ENCODE measurements at regions not wholly inside any gene's neighbourhood (a gene's known extent, or its start where the extent isn't known, plus 50 kb on each side); places are given as distances from the start of the nearest gene placed in this dataset.

DNA sequence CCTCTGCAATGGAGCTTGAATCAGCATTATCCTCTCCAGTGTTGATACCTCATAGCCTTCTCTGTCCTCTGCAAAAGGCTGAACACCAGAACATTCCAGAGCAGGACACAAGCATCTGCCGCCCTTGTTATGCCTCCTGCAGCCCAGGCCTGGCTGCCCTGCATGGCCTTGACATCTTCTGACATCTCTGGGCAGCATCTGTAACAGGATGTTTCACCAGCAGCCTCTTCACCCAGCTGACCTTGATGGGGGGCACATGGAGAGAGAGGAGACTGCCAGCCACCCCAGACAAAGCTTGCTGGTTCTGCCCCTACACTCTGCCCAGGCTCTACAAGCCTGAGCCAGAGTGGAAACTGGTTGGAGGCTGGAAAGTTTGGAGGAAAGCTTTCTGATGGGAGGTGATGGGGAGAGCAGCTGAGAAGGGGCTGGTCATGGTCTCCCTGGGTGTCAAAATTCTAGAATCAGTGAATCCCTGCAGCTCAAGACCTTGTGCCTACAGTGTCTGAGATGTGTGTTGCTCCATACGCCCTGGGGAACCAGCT lies 145.1 kb downstream of the MRPL14 start:
- DNase-seq (ENCODE audit: low read depth): no peak

DNA sequence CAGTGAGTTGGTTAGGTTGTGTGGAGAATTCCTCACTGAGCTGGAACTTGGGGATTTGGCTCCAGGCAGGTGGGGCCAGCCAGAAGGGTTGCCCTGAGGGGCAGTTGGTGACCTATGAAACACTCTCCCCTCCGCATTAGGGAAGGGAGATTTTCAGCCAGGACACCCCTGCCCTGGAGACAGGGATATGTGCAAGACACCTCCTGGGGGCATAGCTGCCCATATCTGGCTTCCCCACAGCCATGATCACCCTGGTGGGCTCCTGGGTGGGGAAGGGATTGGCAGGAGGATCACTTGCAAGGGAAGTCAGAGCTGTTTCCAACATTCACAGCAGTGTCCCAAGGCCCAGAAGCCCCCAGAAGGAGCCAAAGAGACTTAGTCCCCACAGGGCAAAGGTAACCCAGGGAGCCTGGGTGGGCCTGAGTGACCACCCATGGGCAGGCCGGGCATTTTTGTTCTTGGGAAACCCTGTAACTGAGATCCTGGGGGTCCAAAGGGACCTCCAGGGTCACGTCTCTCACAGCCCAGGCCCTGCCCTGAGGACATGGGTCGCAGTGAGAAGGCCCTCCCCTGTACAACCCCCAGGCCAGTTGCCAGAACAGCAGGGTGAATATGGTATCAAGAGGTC lies 145.8 kb downstream of the MRPL14 start:
- no peak for DNase-seq (ENCODE audit: low read depth)

DNA sequence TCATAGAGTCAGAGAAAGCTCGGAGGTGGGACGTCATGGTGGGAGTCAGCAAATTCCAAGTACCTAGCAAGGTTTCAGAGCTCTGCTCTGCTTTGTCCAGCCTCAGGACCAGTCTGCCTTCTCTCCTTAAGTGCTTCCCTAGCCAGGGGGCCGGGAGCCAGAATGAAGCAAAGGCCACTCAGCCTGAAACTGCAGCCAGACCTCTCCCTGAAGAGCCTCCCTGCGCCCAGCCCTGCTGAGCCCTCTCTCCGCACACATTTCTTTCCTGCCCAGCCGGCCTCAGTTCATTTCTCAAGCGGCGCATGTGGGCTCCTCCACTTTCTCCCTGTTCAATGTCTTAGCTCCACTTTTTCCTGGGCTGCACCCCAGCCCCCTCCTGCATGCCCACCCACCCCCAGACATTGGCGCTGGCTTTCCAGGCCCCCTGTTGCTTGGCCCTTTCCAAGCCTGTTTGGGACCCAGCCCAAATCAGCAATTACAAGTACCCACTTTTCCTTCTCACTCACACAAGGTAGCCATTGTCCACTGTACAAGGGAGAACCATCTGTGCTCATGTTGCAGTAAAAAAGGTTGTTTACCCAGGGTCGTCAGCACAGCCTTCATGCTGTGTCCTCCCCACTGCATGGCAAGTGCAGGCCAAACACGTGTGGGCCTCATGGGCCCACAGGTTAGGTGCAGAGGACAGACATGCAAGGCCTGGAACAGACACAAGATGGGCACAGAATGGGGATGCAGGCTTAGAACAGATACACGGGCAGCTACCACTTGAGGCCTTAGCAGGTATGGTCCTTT lies 147.1 kb downstream of the MRPL14 start:
- no peak for DNase-seq (ENCODE audit: low read depth)

DNA sequence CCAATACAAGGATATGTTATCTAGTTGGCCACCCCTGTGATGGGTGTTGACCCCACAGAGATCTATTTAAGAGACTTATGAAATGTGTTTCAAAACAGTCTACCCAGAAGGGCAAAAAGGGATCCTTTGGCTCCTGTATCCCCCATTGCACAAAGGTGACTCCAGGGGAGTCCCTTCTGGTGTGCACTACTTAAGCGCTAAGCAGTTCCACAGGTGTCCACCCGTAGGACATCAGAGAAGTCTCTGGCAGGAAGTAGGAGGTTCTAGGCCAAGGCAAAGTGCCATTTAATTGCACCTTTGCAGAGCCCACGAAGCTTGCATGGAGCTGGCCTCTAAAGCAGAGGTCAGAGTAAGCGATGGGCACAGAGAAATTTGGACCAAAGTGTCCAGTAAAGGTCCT lies 147.7 kb downstream of the MRPL14 start:
- DNase-seq (ENCODE audit: low read depth): no peak

DNA sequence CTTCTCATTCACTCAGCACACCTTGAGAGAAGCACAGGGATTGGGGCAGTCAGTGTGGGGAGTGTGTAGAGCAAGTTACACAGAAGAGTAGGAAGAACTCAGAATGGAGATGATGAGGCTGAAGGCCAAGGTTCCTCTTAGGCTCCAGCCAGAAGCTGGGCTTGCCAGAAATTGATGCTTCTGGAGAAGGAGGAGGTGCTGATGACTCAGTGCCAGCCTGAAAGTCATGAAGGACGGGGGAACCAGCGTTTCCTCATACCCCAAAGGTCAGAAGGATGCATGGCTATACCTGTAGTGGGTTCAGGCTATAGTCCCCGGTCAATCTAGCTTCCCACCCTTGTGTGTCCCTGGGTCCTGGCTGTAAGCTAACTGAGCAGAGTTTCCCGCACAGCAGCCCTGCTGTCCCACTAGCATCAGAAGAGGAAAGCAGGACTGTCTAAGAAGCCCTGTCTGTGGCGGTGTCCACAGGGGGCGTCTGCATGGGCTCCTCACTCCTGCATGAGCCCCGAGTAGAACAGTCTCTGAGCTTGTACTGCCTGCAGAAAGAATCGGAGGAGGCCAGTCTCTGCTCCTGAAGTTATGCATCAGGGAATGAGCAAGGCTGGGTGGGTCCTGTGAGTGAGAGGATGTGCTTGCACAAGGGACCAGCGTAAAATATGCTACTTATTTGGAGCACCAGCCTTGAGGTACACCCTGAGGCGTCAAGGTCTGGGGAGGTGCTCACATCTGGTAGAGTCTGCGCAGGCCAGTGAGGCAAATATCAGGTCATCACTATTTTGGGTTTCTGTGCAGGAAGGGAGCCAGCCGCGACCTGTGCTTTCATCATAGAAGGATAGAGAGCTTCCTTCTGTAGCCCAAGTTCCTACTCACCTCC lies 148.5 kb downstream of the MRPL14 start:
- peak; percentile 50 for DNase-seq (ENCODE audit: low read depth)

DNA sequence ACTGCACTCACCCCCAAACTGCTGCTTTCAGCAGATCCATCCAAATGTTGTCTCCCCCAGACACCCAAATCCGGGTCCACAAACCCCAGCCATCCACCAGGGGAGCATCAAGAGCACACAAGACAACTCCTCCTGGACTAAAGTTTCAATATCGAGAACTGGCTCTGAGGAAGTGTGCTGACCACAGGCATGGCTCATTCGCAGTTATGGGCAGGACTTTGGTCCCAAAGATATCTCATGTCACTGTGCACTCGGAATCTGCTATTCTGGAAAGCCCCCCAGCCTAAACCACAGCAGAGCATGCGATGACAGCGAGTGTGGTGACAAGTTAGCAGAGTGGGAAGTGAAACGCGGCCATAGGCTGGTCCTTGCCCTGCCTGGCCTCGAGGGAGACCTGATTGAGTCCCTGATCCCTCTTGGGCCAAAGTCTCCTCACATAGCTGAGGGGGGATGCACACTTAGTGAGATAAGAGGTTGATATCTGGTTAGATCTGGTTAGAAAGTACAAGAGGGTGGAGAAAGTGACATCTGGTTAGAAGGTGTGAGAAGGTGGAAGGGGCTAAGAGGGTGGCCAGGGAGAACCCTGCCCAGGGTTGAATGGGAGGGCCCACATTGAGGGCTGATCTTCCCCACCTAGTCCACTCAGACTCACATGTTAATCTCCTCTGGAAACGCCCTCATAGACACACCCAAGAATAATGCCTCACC lies 149.7 kb downstream of the MRPL14 start:
- no peak for DNase-seq (ENCODE audit: low read depth)

DNA sequence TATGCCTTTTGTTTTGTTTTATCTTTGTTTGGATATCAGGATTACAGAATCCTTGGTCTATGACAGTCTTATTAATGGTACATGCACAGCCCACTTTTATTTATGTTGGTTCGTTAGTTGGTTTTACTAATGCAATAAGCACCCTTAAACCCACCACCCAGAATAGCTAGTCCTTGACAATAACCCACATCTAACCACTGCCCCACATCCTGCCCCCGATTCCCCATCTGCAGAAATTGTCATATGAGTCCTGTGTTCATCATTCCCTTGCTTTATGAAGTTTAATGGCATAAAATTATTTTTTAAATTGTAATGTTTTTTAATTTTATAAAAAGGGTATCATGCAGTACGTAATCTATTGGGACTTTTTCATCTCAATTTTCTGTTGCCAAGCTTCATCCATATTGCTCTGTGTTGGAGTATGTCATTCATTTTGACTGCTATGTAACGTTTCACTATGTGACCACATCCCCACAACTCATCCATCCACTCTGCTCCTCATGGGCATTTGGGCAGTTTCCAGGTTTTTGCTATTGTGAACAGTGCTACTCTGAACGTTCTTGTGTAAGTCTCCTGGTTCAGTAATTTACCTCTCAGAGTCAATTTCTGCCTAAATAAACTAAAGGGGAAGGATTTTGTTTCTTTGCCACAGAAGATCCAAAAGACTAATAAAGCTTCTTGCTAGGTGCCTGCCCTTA lies 150.4 kb downstream of the MRPL14 start:
- DNase-seq (ENCODE audit: low read depth): no peak

DNA sequence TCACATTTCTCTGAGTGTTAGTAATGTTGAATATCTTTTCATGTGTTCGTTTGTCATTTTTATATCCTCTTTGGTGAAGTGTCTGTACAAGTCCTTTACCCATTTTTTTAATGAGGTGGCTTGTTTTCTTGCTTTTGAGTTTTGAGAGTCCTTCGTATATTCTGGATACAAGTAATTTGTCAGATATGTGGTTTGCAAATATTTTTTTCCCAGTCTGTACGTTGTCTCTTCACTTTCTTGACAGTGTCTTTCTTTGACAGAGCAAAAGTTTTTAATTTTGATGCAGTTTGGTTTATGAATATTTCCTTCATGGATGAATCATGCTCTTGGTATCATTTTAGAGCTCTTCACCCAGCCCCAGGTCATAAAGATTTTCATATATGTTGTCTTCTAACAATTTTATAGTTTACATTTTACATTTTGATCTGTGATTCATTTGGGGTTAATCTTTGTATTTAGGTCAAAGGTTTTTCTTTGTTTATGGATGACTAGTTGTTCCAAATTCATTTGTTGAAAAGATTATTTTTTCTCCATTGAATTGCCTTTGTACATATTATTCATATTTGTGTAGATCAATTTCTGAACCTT lies 152.5 kb downstream of the MRPL14 start:
- DNase-seq (ENCODE audit: low read depth): no peak

DNA sequence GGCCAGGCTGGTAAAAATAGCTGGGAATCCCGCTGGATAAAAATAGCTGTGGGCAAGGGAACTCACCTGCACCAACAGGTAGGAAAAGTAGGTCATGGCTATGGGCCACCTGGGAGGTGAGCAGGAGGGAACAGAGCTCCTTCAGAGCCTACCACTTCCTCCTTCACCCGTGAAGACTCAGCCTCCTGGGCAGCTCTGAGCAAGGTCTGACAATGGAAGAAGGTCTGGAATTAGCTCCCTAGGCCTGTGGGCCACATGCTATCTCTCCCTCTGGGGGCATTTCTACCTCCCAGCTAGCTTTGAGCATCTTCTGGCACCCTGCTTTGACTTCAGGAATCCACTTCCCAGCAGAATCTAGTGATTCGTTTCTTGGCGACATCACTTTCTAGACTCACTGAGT lies 153.9 kb downstream of the MRPL14 start:
- DNase-seq (ENCODE audit: low read depth): no peak

DNA sequence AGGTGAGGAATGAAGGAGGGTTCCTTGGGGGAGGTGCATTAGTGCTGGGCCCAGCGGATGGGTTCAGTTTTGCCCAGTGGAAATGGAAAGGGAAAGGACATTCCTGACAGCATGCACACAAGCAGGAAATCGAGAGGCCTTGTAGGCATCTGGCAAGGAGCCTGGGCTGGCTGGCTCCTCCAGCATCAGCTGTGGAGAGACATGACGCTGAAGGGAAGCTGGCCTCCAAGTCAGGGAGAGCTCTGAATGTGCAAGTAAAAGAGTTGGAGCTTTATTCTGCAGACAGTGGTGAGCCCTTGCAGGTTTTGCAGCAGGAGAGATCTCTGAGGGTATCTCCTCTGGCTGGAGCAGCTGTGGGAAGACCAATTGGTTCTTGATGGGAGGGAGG lies 154.3 kb downstream of the MRPL14 start:
- peak; percentile 92 for DNase-seq (ENCODE audit: low read depth)

DNA sequence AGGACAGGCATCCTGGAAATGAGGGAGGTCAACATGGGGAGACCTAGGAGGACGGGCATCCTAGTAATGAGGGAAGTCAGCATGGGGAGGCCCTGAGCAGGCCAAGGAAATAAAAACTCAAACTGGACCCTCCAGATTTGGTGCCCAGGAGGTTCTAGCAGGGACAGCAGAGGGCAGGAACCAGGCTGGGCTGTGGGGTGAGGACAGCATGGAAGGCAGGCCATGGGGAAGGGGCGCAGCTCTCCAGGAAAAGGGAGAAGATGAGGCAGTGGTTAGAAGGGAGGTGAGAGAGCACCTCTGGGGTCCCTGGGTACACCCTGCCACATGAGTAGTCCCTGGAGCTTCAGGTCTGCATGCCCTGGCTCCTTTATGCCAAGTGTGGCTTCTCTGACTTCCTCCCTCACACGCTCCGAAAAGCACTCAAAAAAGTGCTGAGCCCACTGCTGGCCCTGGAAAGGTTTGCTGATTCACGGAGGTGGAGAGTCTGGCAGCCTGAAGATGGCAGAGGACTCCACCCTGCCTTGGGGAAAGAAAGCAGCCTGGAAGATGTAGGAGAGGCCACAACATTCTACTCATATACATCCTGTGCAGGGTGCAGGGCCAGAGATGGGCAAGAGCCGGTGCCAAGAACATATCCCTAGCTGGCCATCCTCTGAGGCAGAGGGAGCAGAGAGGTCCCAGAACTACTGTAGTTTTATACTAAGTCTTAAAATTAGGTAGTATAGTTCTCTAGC lies 154.9 kb downstream of the MRPL14 start:
- peak; percentile 54 for DNase-seq (ENCODE audit: low read depth)

DNA sequence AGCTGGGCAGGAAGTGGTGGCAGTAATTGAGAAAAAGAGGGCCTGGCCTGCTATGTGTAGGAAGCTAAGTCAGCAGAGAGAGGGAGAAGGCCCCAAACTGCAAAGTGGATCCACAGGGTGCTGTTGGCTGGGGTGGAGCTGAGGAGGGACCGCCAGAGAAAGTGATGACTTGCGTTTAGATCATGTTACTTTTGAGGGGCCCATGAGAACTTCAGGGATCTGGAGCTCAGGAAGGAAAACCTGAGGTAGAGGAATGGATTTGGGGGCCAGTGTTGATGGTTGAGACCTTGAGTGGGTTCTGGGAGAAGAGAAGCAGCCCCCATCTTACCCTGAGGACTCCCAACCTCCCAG lies 155.5 kb downstream of the MRPL14 start:
- DNase-seq (ENCODE audit: low read depth): no peak

DNA sequence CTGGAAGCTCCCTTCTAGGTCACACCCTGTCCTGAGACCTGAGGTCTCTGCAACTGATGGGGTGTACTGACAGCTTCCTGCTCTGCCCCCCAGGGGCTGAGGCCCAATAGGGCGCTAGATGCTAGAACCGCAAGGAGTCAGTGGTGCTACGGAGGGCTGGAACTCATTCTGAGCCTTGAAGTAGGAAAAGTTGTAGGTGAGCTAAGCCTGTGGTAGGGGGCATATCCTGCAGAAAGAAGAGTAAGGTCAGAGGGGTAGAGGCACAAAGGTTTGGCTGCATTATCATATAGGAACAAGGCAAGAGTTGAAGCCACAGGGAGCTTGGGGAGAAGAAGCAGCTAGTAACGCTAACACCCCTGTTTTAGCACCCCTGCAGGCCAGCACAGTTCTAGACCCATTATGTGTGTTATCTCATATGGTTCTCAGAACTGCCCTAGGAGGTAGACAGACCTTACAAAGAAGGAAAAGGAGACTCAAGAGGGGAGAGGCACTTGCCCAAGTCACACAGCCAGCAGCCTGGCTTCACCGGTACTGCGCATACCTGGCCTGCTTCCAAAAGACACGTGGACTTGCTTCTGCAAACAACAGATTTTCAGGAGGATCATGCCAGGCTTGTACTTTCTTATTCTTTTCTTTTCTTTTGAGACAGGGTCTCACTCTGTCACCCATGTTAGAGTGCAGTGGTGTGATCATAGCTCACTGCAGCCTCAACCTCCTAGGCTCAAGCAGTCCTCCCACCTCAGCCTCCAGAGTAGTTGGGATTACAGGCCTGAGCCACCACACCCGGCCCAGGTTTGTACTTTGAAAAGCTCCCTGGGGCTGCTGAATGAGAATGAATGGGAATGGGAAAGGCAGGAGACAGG lies 156.1 kb downstream of the MRPL14 start:
- DNase-seq (ENCODE audit: low read depth): no peak

DNA sequence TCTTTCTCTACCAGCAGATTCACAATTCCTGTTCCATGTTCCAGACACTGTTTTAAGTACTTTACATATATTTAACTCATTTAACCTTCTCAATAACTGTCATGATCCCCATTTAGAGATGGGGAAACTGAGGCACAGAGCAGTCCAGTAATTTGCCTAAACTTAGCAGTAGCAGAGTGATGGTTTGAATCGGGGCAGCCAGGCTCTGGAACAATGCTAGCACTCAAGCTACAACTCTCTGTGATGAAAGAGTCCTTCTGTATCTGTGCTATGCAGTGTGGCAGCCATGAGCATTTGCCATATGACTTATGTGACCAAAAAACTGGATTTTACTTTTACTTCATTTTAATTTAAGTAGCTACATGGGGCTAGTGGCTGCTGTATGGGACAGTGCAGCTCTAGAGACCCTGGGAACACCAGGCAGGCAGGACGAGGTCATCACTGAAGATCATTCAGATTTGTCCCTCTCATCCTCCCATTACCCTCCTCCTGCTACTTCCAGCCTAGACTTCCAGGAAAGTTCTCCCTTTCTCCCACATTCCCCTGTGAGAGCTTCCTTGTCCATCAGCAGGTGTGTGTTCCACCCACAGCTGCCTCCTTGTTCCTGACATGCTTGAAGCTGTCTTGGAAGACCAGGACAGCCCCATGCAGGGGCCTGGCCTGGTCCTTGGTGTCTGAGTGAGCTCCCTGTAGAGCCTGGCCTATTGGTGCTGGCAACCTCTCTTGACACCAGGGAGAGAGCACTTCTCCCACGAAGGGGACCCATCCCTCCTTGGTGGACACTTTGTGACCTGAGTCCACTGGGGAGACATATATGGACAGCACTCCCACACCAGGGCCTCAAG lies 157.0 kb downstream of the MRPL14 start:
- DNase-seq (ENCODE audit: low read depth): no peak

DNA sequence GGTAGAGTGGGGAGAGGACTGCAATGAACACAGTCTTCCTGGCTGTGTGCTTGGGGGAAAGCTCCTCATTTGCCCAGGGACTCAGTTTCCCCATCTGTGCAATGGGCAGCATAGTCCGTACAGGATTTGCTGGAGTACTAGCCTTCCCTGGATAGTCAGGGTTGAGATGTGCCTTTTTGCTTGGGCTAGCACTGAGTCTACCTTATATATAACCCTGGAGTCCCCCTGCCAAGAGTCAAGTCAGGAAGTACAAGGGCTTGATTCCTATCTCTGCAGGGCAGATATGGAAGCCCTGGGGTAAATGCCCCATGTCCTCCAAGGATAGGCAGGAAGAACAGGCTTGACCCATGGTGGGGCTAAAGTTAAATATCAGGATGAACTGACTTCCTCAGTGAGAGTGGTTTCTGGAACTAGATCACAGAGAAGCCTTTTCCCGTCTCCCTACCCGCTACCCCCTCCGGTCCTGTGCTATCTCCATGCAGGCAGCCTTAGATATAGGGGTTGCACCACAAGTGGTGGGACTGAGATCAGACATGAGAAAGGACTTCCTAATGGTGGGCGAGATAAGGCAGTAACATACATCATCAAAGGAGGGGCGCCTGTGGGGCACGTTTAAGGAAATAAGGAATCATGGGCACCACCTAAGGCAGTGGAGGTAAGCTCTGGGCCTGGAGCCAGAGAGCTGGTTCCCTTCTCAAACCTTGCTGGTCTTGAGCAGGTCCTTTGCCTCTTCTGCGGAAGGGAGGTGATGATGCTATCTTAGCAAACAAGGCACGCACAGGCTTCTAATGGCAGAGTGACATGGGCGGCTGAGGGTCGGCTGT lies 157.9 kb downstream of the MRPL14 start:
- no peak for DNase-seq (ENCODE audit: low read depth)

DNA sequence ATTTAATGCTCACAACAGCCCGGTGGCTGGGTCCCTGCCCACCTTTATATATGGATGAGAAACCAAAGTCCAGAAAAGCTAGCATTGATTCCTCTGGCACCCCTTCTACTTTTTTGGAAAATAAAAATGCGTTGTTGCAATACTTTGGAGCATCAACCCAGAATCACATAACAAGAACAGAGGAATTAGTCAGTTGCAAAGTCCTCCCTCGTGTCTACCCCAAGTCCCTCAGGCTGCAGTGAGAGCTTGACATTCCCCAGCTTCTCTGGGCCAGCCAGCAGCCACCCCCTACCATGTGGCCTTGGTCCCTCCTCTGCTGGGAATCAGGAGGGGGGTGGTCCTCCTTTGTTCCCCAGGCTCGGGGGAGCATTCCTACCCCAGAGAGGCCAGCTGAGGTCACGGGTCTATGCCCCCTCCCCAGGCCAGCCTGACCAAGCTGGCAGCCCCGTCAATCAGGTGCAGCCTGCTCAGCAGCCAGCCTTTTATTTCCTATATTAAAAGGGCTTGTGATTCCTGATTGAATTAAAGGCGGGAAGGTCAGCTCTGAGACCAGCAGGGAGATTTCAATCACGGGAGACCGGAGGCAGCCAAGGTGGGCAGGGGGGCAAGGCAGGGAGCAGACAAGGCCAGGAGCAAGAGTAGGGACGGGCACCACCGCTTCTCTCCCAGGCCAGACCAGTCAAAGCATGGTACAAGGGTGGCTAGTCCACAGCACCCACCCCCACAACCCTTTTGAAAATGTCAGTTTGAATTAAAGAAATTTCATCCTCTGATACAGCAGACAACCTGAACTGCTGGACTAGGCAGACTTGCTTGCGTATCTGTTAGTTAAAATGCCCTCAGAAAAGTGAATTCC lies 158.9 kb downstream of the MRPL14 start:
- no peak for DNase-seq (ENCODE audit: low read depth)

DNA sequence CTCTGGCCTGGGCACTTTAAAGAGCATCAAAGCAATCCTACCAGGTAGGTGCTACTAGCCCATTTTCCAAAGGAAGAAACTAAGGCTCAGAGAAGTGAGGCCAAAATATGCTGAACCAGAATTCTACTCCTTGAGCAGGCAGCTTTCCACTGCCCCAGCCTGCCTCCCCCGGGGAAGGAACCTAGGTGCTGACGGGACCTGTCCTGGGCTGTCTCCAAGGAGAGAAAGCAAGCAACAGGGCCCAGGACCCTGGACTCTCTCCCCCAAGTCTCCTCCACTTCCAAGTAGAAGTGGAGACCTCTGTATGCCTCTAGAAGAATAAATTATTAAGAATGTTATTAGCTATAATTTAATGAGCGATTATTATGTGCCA lies 159.5 kb downstream of the MRPL14 start:
- no peak for DNase-seq (ENCODE audit: low read depth)
